GM10266 (cell line): ENCODE measurements at regions not wholly inside any gene's neighbourhood (a gene's known extent, or its start where the extent isn't known, plus 50 kb on each side); places are given as distances from the start of the nearest gene placed in this dataset.

Source experiments
- DNase-seq: peaks from one replicate; pipeline ENCODE4 v3.0.0; 2012; ENCODE audit errors: extremely low spot score
- TF ChIP-seq, protein P1 (sequence below): IDR thresholded peaks from 2 replicates; pipeline ENCODE4 v1.5.1; 2012; ENCODE audit warnings: mild to moderate bottlenecking, low read depth; ENCODE audit not compliant: control insufficient read depth, insufficient read depth; ENCODE audit errors: missing control alignments

DNA sequence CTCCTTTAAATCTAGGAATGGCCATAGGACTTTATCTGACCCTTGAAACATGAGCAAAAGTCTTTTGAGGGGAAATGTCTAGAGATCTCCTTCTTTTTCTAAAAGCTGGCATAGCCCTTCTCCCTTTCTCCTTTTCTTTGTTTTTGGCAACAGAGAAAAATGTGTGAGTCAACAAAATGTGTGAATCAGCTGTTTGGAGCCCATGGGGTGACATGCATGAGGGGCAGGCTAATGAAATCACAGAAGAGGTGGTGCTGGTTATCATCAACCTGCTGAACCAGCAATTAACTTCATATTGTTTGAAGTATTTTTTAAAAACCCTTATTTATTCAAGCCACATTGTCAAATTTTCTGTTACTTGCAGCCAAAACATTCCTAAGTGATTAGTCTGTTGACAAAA is 132.3 kb downstream of the CCDC59 start:
- TF ChIP-seq, protein P1, sequence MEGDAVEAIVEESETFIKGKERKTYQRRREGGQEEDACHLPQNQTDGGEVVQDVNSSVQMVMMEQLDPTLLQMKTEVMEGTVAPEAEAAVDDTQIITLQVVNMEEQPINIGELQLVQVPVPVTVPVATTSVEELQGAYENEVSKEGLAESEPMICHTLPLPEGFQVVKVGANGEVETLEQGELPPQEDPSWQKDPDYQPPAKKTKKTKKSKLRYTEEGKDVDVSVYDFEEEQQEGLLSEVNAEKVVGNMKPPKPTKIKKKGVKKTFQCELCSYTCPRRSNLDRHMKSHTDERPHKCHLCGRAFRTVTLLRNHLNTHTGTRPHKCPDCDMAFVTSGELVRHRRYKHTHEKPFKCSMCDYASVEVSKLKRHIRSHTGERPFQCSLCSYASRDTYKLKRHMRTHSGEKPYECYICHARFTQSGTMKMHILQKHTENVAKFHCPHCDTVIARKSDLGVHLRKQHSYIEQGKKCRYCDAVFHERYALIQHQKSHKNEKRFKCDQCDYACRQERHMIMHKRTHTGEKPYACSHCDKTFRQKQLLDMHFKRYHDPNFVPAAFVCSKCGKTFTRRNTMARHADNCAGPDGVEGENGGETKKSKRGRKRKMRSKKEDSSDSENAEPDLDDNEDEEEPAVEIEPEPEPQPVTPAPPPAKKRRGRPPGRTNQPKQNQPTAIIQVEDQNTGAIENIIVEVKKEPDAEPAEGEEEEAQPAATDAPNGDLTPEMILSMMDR: no peak
- no peak for DNase-seq

DNA sequence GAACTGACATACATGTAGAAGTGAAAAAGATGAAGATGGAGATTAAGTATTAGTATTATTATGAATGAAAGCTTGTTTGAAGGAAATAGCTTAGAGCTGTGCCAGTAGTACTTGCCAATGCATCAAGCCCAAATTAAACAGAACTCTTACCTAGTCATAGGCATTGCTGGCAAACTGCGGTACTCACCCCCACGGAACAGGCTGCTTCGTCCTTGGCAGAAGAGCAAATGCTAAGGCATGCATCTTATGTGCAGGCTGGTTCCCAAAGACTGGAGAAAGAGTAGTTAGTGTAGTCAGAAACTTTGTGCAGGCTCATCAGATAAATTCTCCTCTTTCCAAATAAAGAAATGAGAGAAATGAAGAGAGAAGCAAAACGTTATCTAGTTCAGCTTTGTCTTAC is 134.8 kb downstream of the CCDC59 start:
- TF ChIP-seq, protein P1: no peak
- DNase-seq: no peak

GRCh38 chr12:82216475-82216874 is 141.7 kb downstream of the CCDC59 start:
- TF ChIP-seq, protein P1: no peak
- DNase-seq: no peak

GRCh38 chr12:82213761-82214160 is 144.4 kb downstream of the CCDC59 start:
- TF ChIP-seq, protein P1: no peak
- DNase-seq: no peak

DNA sequence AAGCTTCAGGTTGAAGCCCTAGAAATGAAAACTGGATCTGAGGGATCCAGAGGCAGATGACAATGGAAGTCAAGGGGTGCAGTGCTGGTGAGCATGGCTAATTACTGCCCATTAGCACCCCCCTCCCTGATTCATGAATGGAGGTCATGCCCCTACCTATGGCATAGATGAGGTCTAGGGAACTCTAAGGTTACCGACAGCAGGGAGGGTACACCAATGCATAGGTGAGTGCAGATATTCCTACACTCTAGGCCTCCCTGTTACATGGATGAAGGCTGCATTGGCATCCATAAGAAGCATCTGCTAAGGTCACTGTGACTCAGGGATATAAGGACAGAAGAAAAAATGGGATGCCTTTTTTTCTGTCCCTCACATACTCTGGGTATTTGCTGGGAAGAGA is 147.3 kb downstream of the CCDC59 start:
- TF ChIP-seq, protein P1: no peak
- no peak for DNase-seq

DNA sequence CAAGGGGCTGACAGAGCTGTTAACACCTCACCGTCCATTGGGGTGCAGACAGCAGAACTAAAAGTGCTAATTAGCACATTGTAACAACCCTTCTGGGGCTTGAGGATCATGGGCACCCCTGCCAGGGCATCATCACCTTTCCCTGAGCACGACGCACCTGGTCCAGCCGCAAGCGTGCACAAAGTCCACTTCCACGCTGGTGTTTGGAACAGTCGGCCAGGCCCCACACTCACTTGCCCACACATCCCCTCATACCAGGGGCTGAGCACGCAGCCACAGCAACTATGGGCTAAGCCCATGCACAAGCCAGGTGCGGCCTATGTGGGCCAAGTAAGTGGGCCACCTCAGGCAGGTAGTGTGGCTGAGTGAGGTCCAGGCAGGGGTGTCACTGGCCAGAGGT is 148.7 kb downstream of the CCDC59 start:
- no peak for DNase-seq
- TF ChIP-seq, protein P1: no peak

- TF ChIP-seq, protein P1: no peak
- no peak for DNase-seq
These were observed 150.6 kb downstream of the CCDC59 start for GRCh38 chr12:82207556-82207955.
